ENCODE measurements at regions not wholly inside any gene's neighbourhood (a gene's known extent, or its start where the extent isn't known, plus 50 kb on each side); places are given as distances from the start of the nearest gene placed in this dataset.

DNA sequence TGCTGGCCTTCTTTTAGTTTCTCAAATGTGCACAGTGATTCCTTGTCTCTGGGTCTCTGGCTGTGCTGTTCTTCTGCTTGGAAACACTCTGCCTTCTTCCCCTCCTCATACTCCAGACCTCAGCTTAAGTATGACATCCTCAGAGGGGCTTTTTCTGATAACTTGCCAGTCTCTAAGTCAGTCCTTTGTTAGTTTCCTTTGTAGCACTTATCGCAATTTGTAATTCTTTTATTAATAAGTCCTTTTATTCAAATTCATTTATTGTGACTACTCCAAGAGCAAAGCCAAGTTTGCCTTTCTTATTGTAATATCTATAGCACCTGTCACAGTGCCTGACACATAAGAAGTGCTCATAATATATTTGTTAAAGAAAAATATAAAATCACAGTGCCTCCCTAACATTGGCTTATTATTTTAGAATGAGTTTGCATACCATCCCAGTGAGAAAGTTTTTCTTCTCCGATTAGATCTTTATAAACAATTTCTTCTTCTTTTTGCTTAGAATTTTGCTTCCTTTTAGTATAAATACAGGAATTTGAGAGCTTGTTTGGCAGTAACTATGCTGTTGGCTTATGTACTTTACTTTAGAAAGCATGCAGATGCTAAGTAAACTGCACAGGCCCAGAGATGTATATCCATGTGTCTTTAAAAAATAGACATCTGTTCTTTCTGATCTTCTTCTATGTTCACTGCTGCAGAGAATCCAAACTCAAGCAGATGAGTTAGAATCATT, 198.0 kb downstream of the GAS1 start:
- Histone ChIP-seq H3K36me3 (no peaks in the 10 kb centered on the region), H3K27me3 (ENCODE audit: low read depth) (peaks cover 10% of the 10 kb centered on the region), H3K4me1 (peaks cover 10% of the 10 kb centered on the region), H3K27ac (replicated peaks) (no peak overlapping the region), H3K9me3 (replicated peaks) (no peaks in the 10 kb centered on the region), H3K4me3 (no peak overlapping the region)
- TF ChIP-seq, protein P1, sequence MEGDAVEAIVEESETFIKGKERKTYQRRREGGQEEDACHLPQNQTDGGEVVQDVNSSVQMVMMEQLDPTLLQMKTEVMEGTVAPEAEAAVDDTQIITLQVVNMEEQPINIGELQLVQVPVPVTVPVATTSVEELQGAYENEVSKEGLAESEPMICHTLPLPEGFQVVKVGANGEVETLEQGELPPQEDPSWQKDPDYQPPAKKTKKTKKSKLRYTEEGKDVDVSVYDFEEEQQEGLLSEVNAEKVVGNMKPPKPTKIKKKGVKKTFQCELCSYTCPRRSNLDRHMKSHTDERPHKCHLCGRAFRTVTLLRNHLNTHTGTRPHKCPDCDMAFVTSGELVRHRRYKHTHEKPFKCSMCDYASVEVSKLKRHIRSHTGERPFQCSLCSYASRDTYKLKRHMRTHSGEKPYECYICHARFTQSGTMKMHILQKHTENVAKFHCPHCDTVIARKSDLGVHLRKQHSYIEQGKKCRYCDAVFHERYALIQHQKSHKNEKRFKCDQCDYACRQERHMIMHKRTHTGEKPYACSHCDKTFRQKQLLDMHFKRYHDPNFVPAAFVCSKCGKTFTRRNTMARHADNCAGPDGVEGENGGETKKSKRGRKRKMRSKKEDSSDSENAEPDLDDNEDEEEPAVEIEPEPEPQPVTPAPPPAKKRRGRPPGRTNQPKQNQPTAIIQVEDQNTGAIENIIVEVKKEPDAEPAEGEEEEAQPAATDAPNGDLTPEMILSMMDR (IDR thresholded peaks at IDR 0.05; ENCODE audit: borderline replicate concordance): no peak
- intact Hi-C loops (cut with micrococcal nuclease): no loop called here
- DNase-seq: no peak

DNA sequence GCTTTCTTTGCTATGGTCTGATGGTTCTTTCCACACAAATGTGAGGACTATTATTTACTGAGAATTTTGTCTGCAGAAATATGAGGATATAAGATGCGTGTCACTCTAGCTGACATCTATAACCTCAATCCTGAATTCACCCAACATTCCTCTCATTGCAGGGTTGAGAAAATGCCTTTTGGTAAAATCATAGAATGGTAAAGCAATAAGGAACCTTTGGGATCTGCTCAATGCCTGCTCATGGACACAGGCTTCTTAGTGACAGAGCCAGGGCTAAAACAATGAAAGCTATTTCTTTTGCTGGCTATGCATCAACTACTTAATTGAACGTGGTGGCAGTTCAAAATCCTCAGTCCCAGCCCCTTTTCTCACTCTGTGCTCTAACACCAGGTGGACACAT, 199.6 kb downstream of the GAS1 start:
- TF ChIP-seq, protein P1 (IDR thresholded peaks at IDR 0.05; ENCODE audit: borderline replicate concordance): no peak
- intact Hi-C loops (cut with micrococcal nuclease): no loop called here
- no peaks in the 10 kb centered on the region for H3K36me3 ChIP-seq
- H3K9me3 ChIP-seq (replicated peaks): no peaks in the 10 kb centered on the region
- no peak overlapping the region for H3K27ac ChIP-seq (replicated peaks)
- no peak overlapping the region for H3K4me3 ChIP-seq
- H3K27me3 ChIP-seq (ENCODE audit: low read depth): peaks cover 10% of the 10 kb centered on the region
- H3K4me1 ChIP-seq: peaks cover 10% of the 10 kb centered on the region
- no peak for DNase-seq

DNA sequence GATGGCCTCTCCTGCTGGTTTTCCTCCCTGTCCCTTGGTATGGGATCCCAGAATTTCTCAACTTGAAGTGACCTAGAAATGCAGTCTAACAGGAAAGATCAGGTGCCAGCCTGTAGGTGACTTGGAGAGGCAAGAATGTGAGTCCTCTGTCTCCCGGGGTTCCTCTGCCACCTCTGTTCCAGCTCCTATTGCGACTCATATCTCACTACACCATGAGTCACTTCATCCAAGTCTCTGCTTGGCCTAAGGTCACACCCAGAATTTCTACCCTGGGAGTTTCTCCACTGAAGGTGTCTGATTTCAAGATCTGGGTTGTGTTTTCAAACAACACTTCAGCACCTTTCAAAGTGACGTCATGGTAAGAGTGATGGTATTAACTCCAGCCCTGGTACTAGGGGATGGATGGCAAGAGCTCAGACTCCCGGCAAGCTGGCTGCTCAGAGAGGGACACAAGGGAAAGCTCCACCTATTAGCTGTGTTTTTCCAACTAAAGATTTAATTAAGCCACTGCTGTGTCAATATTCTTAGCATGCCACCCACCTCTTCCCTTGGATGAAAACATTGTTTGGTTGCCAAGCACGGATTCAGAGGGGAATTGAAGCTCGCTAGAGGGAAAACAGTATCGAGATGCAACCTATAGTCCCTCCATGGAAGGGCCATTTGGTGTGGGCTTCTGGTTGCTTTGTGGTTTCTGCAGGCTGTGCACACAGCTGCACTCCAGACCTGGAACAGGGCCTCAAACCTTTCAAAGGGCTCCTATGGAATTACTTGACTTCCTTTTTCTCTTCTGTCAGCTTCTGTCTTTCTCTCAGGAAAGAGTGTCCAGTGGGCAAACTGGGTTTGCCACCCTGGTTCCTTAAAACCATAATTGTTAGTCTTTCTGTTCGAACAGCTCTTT, 205.7 kb downstream of the GAS1 start:
- no peaks in the 10 kb centered on the region for H3K36me3 ChIP-seq
- H3K27me3 ChIP-seq (ENCODE audit: low read depth): no peaks in the 10 kb centered on the region
- H3K4me3 ChIP-seq: no peak overlapping the region
- peaks cover 14% of the 10 kb centered on the region for H3K4me1 ChIP-seq
- H3K27ac ChIP-seq (replicated peaks): peak overlapping the region; percentile 32
- TF ChIP-seq, protein P1 (IDR thresholded peaks at IDR 0.05; ENCODE audit: borderline replicate concordance): no peak
- DNase-seq: no peak
- intact Hi-C loops (cut with micrococcal nuclease): no loop called here
- no peaks in the 10 kb centered on the region for H3K9me3 ChIP-seq (replicated peaks)

DNA sequence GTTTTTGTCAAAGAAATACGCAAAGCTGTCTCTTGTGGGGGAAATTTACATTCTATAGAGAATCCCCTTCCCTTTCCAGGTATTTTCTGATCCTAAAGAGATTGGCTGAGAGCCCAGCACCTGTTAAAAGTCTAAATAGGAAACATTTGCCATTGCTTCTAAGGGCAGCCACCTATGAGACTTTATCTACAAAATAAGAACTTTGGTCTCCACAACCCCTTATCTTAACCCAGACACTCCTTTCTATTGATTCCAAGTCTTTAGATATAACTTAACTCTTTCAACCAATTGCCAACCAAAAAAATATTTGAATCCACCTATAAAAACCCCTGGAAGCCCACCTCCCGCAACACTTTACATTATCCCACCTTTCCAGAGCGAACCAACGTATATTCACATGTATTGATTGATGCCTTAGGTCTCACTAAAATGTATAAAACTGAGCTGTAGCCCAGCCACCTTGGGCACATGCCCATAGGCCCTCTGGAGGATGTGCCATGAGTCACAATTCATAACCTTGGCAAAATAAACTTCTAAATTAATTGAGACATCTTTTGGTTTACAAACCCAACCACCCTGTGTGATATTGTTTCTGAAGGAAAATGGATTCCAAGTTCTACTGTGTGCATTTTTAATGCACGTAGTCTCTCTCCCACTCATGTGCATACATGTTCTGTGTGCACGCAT, 211.4 kb downstream of the GAS1 start:
- H3K4me1 ChIP-seq: peaks cover 11% of the 10 kb centered on the region
- no peaks in the 10 kb centered on the region for H3K9me3 ChIP-seq (replicated peaks)
- H3K27ac ChIP-seq (replicated peaks): no peak overlapping the region
- H3K36me3 ChIP-seq: no peaks in the 10 kb centered on the region
- H3K27me3 ChIP-seq (ENCODE audit: low read depth): no peaks in the 10 kb centered on the region
- TF ChIP-seq, protein P1 (IDR thresholded peaks at IDR 0.05; ENCODE audit: borderline replicate concordance): no peak
- H3K4me3 ChIP-seq: no peak overlapping the region
- intact Hi-C loops (cut with micrococcal nuclease): no loop called here
- no peak for DNase-seq

DNA sequence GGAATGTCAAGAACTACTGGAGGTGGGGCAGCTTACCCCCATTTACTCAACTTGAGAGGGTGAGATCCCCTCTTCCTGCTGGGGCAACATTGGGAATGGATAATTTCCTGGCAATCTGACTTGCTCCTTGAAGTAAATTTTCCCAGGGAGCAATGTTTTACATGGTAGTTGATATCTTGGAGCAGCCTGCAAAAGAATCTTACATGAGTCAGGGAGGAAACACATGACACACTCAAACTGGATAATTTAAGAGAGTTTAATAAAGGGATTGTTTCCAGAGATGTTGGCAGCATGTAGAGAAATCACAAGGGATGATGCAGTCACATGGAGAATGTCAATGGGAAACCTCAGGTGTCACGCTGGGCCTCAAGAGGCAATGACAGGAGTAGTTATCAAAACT, 212.5 kb downstream of the GAS1 start:
- H3K9me3 ChIP-seq (replicated peaks): no peaks in the 10 kb centered on the region
- no peaks in the 10 kb centered on the region for H3K36me3 ChIP-seq
- H3K4me1 ChIP-seq: peaks cover 11% of the 10 kb centered on the region
- no peaks in the 10 kb centered on the region for H3K27me3 ChIP-seq (ENCODE audit: low read depth)
- no peak for DNase-seq
- peak overlapping the region; percentile 66 for H3K27ac ChIP-seq (replicated peaks)
- no peak overlapping the region for H3K4me3 ChIP-seq
- TF ChIP-seq, protein P1 (IDR thresholded peaks at IDR 0.05; ENCODE audit: borderline replicate concordance): no peak
- intact Hi-C loops (cut with micrococcal nuclease): no loop called here
